HG03354 (cell line): ENCODE measurements at regions not wholly inside any gene's neighbourhood (a gene's known extent, or its start where the extent isn't known, plus 50 kb on each side); places are given as distances from the start of the nearest gene placed in this dataset.
A peak's percentile ranks its signal among the peaks of the same experiment; 100 is the strongest.
"Not testable (repeated sequence)": the region's sequence is repeated elsewhere in the genome, so short reads cannot be mapped to it uniquely, and the experiment has no call there.

Experiments
- ATAC-seq: cut with Tn5 transposase; IDR thresholded peaks from one replicate; pipeline ENCODE4 v1.9.1; 2021; ENCODE audit warnings: mild to moderate bottlenecking; ENCODE audit not compliant: unreplicated experiment, poor library complexity, severe bottlenecking

GRCh38 chr5:98354922-98355321 is 418.5 kb upstream of the RGMB start:
- ATAC-seq = no peak

DNA sequence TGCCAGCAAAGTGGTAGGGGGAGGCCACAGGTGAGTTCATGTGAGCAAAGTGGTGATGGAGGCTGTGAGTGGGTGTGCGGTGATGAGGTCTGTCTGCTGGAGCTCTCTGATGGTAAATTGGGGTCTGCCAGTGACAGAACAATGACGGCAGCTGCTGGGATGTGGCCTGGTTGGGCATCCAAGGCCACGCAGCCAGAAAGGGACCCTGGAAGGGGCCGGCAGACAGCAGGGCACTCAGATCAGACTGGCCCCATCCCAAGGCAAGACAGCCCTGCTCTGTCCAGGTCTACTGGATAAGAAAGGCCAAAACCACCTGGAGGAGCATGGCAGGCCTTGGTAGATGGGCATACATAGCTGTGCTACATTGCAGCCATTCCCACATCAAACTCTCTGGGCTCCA is 412.9 kb upstream of the RGMB start:
- ATAC-seq = no peak

- no peak for ATAC-seq
Measured at GRCh38 chr5:98363157-98363556, 410.3 kb upstream of the RGMB start.

GRCh38 chr5:98364549-98364948 is 408.9 kb upstream of the RGMB start:
- ATAC-seq = no peak

DNA sequence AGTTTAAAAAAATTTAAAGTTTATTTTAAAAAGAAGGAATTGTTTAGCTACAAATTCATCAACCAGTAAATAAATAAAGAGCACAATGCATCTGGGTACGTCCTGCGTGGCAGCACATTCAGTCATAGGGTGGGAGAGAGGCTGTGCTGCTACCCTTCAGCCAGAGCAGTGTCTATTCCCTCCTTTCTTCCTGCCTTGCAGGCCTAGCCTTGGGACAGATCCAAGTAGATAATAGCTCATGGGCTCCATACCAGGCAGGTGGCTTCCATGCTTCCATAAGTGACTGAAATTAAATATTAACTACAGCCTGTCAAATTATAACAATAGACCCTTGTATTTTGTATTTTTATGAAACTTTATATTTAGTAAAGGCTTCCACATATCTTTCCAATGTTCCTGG is 408.3 kb upstream of the RGMB start:
- ATAC-seq = no peak

- no peak for ATAC-seq
Measured at GRCh38 chr5:98368141-98368540, 405.3 kb upstream of the RGMB start.

GRCh38 chr5:98372351-98372750 is 401.1 kb upstream of the RGMB start:
- ATAC-seq = no peak

- ATAC-seq = no peak
Measured at GRCh38 chr5:98391921-98392625, 381.4 kb upstream of the RGMB start.

DNA sequence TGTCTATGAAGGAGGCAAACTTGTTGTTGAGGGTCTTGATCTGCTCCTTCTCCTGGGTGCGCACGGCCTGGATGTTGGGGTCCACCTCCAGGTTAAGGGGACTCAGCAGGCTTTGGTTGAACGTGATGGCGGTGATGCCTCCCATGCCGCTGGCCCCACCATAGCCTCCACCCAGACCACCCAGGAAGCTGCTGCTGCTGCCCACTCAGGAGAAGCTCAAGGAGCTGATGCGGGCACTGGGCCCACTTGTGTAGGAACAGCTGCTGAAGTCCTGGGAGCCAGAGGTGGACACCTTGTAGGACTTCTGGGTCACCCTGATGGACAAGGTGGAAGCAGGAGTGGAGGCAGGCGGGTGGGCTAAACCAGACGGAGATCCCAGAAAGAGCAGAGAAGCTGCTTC is 380.3 kb upstream of the RGMB start:
- ATAC-seq = not testable (repeated sequence)

GRCh38 chr5:98397081-98397480 is 376.4 kb upstream of the RGMB start:
- no peak for ATAC-seq

GRCh38 chr5:98398465-98398864 is 375.0 kb upstream of the RGMB start:
- no peak for ATAC-seq

DNA sequence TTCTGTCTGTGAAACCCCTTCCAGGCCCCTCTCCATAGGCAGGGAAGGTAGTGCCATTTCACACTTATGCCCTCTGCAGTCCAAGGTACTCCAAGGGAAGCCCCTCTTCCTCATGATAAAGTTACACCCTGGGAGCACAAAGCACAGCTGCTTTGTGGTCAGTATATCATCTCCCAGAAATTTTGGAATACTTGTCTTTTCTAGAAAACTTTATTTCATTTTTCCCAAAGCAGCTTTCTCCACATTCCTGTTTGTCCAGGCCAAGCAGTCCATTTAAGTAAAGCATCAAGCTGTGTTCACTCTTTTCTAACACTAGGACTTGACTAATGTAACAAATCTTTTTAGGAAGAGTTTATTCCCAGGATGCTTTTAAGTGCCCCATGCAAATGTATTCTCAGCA is 371.8 kb upstream of the RGMB start:
- no peak for ATAC-seq

- no peak for ATAC-seq
Measured at GRCh38 chr5:98402130-98402529, 371.3 kb upstream of the RGMB start.

- ATAC-seq = no peak
Measured at GRCh38 chr5:98403131-98403530, 370.3 kb upstream of the RGMB start.

DNA sequence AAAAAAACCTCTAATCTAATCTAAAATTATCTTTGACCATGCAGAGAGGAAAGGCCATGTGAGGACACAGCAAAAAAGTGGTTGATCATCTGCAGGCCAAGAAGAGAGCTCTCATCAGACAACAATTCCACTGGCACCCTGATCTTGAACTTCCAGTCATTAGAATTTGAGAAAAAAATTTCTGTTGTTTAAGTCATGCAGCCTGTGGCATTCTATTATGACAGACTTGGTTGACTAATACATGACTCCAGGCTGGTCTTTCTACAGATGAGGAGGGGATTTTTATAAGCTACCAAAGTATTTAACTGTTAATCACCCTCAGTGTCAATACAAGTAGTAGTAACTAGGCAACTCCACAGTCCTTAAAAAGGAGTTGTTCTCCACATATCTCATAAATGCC is 358.5 kb upstream of the RGMB start:
- no peak for ATAC-seq

- ATAC-seq = no peak
Measured at GRCh38 chr5:98415663-98416062, 357.8 kb upstream of the RGMB start.

DNA sequence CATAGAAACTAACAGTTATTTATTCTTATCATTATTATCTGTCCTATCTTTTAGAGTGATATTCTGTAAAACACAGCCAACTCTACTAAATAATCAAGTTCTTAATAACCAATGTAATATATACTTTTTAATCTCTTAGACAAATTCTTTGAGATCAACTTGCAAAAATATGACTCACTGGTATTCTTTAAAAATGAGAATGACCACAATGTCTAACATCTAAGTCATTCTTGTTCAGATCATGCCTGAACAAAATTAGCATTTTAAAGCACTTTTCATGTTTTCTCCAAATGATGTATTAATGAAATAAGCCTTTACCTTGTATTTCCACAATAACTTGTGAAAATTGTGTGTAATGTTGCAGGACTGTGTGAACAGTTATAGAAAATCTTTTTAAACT is 356.9 kb upstream of the RGMB start:
- no peak for ATAC-seq

GRCh38 chr5:98419825-98420224 is 353.6 kb upstream of the RGMB start:
- ATAC-seq = no peak

DNA sequence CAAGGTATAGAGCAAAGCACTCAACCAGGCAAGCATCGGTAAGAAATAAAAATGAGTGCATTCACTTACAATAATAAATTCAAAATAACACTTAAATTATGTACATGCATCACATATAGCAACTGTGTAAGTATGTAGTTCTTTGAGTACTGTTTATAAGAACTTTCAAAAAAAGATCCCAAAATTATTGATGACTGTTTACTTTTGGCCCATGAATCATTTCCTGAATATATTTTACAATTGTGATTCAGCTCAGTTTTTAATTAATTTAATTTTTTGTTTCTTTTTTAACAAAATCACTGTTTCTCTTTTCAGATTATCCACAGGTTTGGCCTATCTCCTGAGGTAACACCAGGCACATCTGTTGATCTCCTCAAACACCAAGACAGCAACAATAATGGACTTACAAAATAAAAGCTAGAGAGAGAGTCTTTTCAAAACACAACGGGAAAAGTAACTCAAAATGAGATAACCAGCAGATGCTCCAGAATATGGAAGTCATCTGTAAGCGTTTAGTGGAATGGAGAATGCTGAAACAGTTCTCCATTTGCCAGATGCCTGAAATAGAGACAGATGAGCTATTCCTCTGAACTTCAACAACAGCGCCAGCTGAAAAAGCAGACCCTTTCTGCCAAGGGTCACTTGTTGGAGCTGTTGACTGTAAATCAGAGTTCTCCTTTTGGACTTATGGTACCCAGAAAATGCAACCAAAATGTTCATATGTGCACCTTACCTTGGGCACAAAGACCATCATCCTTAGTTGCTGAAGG is 348.6 kb upstream of the RGMB start:
- no peak for ATAC-seq

DNA sequence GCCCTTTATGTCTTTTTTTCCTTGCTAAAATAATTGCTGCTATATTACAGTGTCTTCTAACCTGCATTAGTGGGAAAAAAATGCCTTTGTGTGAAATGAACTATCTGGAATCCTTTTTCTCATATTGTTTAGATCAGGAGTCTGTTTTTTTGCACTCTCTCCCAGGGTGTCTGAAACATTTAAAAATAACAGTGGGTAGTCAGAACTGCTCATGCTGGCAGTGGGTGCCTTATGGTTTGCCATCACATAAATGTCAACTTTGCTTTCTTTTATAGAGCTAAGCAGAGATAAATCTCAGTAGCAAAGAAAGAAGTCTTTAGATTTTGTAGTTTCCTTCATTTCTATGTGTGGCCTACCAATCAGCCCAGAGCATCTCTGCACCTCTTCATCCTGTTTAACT is 347.8 kb upstream of the RGMB start:
- ATAC-seq = no peak

GRCh38 chr5:98428806-98429205 is 344.7 kb upstream of the RGMB start:
- ATAC-seq = peak; percentile 56
